ENCODE measurements at regions not wholly inside any gene's neighbourhood (a gene's known extent, or its start where the extent isn't known, plus 50 kb on each side); places are given as distances from the start of the nearest gene placed in this dataset.
A peak's percentile ranks its signal among the peaks of the same experiment; 100 is the strongest.

- Histone ChIP-seq H3K27me3 (replicated peaks; ENCODE audit: insufficient read depth, low read length) (no peaks in the 10 kb centered on the region), H2AFZ (ENCODE audit: low read length) (no peak overlapping the region), H3K79me2 (ENCODE audit: low read length) (no peaks in the 10 kb centered on the region), H3K27ac (ENCODE audit: low read length) (no peak overlapping the region), H3K4me1 (ENCODE audit: low read length) (no peaks in the 10 kb centered on the region), H3K4me3 (ENCODE audit: low read length) (no peak overlapping the region), H3K36me3 (replicated peaks; ENCODE audit: insufficient read depth, low read length) (no peaks in the 10 kb centered on the region), H4K20me1 (ENCODE audit: insufficient read depth, low read length) (no peaks in the 10 kb centered on the region), H3F3A (ENCODE audit: insufficient read depth, low read length) (no peaks in the 10 kb centered on the region), H3K4me2 (ENCODE audit: low read depth, low read length) (no peak overlapping the region), H3K9me3 (replicated peaks; ENCODE audit: insufficient read depth, low read length) (no peaks in the 10 kb centered on the region), H3K9me2 (replicated peaks; ENCODE audit: insufficient read depth, low read length) (no peaks in the 10 kb centered on the region), H3K9ac (ENCODE audit: low read length) (no peak overlapping the region)
- DNase-seq: no peak
- no peak for TF ChIP-seq EZH2phosphoT487 (IDR thresholded peaks at IDR 0.05; ENCODE audit: low read length)
- no peak for TF ChIP-seq CTCF (IDR thresholded peaks at IDR 0.05; ENCODE audit: low read length)
- TF ChIP-seq EZH2 (optimal IDR thresholded peaks at IDR 0.05; ENCODE audit: low read depth, low read length): no peak
Measured at GRCh38 chr9:101991926-101992325, 253.5 kb upstream of the GRIN3A start.

- H3K9ac ChIP-seq (ENCODE audit: low read length): no peak overlapping the region
- no peaks in the 10 kb centered on the region for H3K36me3 ChIP-seq (replicated peaks; ENCODE audit: insufficient read depth, low read length)
- no peaks in the 10 kb centered on the region for H3F3A ChIP-seq (ENCODE audit: insufficient read depth, low read length)
- no peak overlapping the region for H3K27ac ChIP-seq (ENCODE audit: low read length)
- no peaks in the 10 kb centered on the region for H4K20me1 ChIP-seq (ENCODE audit: insufficient read depth, low read length)
- H3K4me2 ChIP-seq (ENCODE audit: low read depth, low read length): no peak overlapping the region
- TF ChIP-seq CTCF (IDR thresholded peaks at IDR 0.05; ENCODE audit: low read length): peak; percentile 52
- no peak for TF ChIP-seq EZH2 (optimal IDR thresholded peaks at IDR 0.05; ENCODE audit: low read depth, low read length)
- H3K9me3 ChIP-seq (replicated peaks; ENCODE audit: insufficient read depth, low read length): no peaks in the 10 kb centered on the region
- no peaks in the 10 kb centered on the region for H3K4me1 ChIP-seq (ENCODE audit: low read length)
- no peaks in the 10 kb centered on the region for H3K79me2 ChIP-seq (ENCODE audit: low read length)
- H2AFZ ChIP-seq (ENCODE audit: low read length): no peak overlapping the region
- peak; percentile 41 for DNase-seq
- no peaks in the 10 kb centered on the region for H3K27me3 ChIP-seq (replicated peaks; ENCODE audit: insufficient read depth, low read length)
- no peak overlapping the region for H3K4me3 ChIP-seq (ENCODE audit: low read length)
- H3K9me2 ChIP-seq (replicated peaks; ENCODE audit: insufficient read depth, low read length): no peaks in the 10 kb centered on the region
Measured at GRCh38 chr9:101977614-101978210, 239.3 kb upstream of the GRIN3A start.

- TF ChIP-seq CTCF (IDR thresholded peaks at IDR 0.05; ENCODE audit: low read length): no peak
- TF ChIP-seq EZH2phosphoT487 (IDR thresholded peaks at IDR 0.05; ENCODE audit: low read length): no peak
- TF ChIP-seq EZH2 (optimal IDR thresholded peaks at IDR 0.05; ENCODE audit: low read depth, low read length): no peak
- no peak for DNase-seq
- Histone ChIP-seq H3F3A (ENCODE audit: insufficient read depth, low read length) (no peaks in the 10 kb centered on the region), H3K9me3 (replicated peaks; ENCODE audit: insufficient read depth, low read length) (no peaks in the 10 kb centered on the region), H3K9me2 (replicated peaks; ENCODE audit: insufficient read depth, low read length) (no peaks in the 10 kb centered on the region), H3K4me1 (ENCODE audit: low read length) (no peaks in the 10 kb centered on the region), H3K79me2 (ENCODE audit: low read length) (no peaks in the 10 kb centered on the region), H3K36me3 (replicated peaks; ENCODE audit: insufficient read depth, low read length) (no peaks in the 10 kb centered on the region), H3K27ac (ENCODE audit: low read length) (no peak overlapping the region), H3K4me3 (ENCODE audit: low read length) (no peak overlapping the region), H3K9ac (ENCODE audit: low read length) (no peak overlapping the region), H3K4me2 (ENCODE audit: low read depth, low read length) (no peak overlapping the region), H4K20me1 (ENCODE audit: insufficient read depth, low read length) (no peaks in the 10 kb centered on the region), H3K27me3 (replicated peaks; ENCODE audit: insufficient read depth, low read length) (no peaks in the 10 kb centered on the region), H2AFZ (ENCODE audit: low read length) (no peak overlapping the region)
Measured at GRCh38 chr9:101970609-101971008, 232.2 kb upstream of the GRIN3A start.
